ENCODE measurements at regions not wholly inside any gene's neighbourhood (a gene's known extent, or its start where the extent isn't known, plus 50 kb on each side); places are given as distances from the start of the nearest gene placed in this dataset.

DNA sequence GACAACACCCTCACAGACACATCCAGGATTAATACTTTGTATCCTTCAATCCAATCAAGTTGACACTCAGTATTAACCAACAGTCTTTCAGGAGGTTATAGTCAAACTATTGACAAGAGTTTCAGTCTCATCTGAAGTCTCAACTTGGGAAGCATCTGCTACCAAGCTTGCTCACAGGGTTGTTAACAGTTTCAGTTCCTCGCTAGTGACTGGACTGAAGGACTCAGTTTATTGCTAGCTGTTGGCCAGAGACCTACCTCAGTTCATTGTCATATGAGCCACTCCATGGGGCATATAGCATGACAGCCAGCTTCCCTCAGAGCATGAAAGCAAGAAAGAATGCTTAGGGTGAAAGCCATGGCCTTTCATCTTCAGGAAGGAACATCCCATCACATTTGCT lies 228.6 kb downstream of the EPHA4 start:
- DNase-seq = no peak

DNA sequence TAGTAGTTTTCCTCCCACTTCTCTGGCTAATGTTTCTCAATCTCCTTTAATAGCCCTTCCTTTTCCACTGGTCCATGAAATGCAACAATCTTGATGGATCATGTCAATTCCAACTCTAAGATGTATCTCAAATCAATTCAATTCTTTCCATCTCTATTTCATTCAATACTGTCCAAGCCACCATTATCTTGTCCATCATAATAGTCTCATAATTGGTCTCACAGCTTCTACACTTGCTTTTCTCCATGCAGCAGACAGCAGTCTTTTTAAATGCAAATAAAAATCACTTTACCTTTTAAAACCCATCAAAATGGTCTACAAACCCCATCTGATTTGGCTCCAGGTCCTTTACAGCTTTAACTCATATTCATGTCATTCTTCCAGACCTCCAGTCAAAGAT lies 226.6 kb downstream of the EPHA4 start:
- DNase-seq = no peak

DNA sequence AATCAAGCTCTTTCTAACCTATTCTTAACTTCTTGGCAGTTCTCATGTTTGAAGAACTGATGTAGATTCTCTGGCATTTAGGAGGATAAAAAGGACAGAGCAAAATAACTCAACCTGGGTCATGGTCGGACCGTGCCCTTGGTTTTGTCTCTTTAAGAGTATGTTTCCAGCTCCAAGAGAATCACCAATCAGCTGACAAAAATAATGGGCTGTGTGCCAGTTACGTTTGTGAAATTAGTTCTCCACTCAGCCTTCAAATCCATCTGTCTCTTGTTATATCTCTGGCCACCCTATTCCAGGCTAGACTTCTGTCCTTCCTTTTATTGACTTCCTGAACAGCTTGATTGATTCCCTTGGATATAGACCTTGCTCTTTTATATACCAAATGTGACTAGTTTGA lies 225.7 kb downstream of the EPHA4 start:
- no peak for DNase-seq

DNA sequence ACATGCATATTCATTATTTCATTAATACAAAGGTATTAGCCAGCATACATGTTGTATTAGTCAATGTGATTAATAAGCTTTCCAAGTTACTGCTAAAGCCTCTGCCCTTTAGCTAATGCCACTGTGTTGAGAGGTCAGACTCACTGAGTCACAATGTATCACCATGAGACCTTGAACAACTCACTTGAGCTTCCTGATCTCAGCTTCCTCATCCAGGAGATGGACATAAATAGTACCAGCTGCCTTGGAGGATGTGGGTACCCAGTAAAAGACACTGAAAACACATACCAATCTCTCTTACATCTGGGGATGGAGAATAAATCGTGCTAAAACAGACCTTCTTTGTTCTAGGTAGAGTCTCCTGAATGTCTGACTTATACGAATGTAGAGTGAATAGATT lies 224.6 kb downstream of the EPHA4 start:
- no peak for DNase-seq

DNA sequence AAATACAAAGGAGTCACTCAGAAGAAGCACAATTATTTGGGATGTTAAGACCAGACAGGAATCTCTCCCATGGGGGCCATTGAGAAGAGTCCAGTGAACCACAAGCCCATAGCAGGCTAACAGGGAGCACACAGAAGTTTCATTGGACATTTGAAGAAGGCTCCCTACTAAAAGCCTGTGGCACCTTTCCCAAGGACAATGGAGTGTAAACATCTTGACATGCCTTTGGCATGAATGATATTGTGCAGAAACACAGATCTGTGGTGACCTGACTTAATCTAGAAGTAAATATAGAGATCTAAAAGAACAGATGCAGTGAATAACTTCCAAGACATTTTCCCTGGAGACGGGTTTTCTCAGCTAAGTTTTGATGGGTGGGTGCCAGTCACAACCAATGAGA lies 221.5 kb downstream of the EPHA4 start:
- DNase-seq = no peak

DNA sequence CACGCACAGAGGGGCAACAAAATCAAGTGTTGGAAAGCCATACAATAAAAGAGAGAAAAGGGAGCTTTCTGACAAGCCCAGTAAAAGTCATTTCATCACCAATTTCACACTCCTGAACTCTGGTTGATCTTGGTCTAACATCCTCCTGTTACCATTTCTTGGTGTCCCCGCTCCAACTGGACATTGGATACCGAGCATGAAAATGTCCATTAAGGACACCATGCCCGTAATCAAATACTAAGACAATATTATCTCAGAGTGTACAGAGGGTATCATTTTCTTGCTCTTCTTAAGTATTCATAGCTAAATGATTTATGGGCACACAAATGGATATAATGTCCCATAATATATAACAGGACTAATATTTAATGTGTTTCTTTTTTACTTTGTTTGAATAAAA lies 218.9 kb downstream of the EPHA4 start:
- DNase-seq = no peak

DNA sequence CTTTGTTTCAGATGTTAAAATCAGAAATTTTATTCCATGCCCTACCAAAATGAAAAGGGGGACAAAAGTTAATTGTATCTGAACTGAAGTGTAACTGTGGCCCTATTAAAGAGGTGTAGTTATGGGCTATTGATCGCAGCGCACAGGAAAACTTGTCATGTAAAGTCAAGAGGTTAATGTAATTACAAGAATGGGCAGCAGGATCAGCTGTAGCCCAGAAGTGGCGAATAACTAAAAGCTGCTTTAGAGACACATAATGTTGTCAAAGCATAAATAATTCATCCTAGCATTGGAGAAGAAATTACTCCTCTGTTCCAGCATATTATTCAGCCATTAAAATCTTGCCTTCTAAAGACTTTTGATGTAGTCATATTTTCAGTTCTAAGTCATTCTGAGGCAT lies 211.8 kb downstream of the EPHA4 start:
- no peak for DNase-seq

DNA sequence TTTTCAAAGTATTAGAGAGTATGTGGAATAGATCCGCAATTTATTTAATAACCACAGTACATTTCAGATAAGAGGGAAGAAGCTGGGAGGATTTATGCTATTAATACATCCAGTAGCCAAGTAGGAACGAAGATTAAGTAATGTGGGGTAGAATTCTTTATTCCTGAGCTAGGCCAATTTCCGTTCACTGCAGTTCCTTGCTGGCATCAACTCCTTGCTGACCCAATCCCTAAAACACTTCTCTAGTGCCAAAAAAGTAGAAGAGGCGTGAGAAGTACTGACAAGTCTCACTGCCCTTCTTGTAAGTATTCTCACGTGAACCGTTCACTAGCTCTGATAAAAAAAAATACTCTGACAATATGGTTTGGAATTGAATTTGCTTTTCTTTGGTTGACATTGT lies 211.4 kb downstream of the EPHA4 start:
- DNase-seq = no peak

DNA sequence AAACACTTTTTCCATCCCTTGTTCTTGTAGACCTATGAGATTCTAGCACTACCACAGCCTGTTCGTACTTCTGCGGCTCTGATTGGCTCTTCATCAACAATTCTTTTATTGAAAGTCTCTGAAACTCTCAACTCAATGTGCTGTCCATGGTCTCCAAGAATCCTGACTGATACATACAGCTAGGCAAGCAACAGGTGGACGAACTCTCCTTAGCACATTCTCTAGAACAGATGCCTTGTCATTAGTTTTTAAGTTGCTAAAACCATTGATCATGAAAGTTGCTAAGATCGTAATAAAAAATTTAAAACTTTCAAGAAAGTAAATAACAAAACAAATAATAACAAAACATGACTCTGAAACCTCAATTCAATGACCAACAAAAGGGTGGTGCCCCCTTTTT lies 210.5 kb downstream of the EPHA4 start:
- DNase-seq = no peak

DNA sequence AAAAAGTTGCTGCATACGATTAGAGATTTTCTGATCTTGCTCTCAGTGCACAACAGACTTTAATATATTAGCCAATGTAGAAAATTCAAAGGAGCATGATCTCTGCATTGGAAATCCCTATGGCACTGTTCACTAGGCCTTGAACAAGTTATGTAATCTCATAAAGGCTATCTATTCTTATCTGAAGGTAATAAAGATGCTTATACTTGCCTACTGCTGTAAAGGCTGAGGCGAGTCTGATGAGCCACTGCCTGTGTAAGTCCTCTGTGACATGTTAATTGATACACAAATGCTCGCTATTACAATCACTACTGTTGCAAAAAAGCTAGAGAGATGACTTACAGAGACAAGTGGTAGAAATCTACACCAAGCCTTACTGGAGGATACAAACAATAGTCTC lies 207.4 kb downstream of the EPHA4 start:
- DNase-seq = no peak

Measured in CD4-positive, alpha-beta T cell treated with Interferon alpha-2 for 1 hour (primary cell).